H1 (cell line): ENCODE measurements at regions not wholly inside any gene's neighbourhood (a gene's known extent, or its start where the extent isn't known, plus 50 kb on each side); places are given as distances from the start of the nearest gene placed in this dataset.

Experiments
- CTCF ChIA-PET: fragments of 300-600 bp; sonication (Branson Sonifier 250); formaldehyde crosslinking; loops from one replicate; lab custom pipeline; 2021; ENCODE audit not compliant: partially characterized antibody; lab: Charles Lee
- POLR2A ChIA-PET: fragments of 300-600 bp; sonication (Branson Sonifier 250); formaldehyde crosslinking; loops from one replicate; lab custom pipeline; 2021; ENCODE audit warnings: inconsistent platforms; ENCODE audit not compliant: partially characterized antibody; lab: Charles Lee
- DNase-seq, 2 experiments: peaks; one replicate each; pipeline versions ENCODE4 v3.0.0 to v3.0.0-alpha.2; 2010 to 2022; ENCODE audit warnings: low spot score in 2 of 2, low read depth in 1 of 2, mixed read lengths in 1 of 2
- FAIRE-seq: peaks from 2 replicates; lab custom pipeline; 2011; peaks lifted over from hg19 to GRCh38; lab: Jason Lieb, UNC
- H2AFZ ChIP-seq: 2 replicates; pipeline ENCODE4 v1.8.1; 2012; ENCODE audit warnings: low read length, inconsistent platforms
- H2AK5ac ChIP-seq: 2 replicates; pipeline ENCODE4 v1.6.1; 2013; ENCODE audit warnings: low read depth, low read length
- H2BK120ac ChIP-seq: replicated peaks from 2 replicates; pipeline ENCODE3; 2013; ENCODE audit warnings: low read depth, low read length, inconsistent platforms
- H2BK12ac ChIP-seq: 2 replicates; pipeline ENCODE4 v1.6.1; 2013; ENCODE audit warnings: low read depth, low read length
- H2BK15ac ChIP-seq: 2 replicates; pipeline ENCODE4 v1.6.1; 2013; ENCODE audit warnings: low read length
- H2BK20ac ChIP-seq: 2 replicates; pipeline ENCODE4 v1.6.1; 2013; ENCODE audit warnings: low read length
- H2BK5ac ChIP-seq: 2 replicates; pipeline ENCODE4 v1.6.1; 2013; ENCODE audit warnings: low read depth, low read length
- H3K14ac ChIP-seq: 2 replicates; pipeline ENCODE4 v1.6.1; 2013; ENCODE audit warnings: inconsistent platforms; ENCODE audit not compliant: insufficient read length
- H3K18ac ChIP-seq: 2 replicates; pipeline ENCODE4 v1.6.1; 2013; ENCODE audit warnings: low read length; ENCODE audit errors: extremely low read depth
- H3K23ac ChIP-seq: 2 replicates; pipeline ENCODE4 v1.6.1; 2013; ENCODE audit warnings: inconsistent platforms; ENCODE audit not compliant: insufficient read length
- H3K23me2 ChIP-seq: 2 replicates; pipeline ENCODE4 v1.6.1; 2013; ENCODE audit warnings: low read depth, low read length
- H3K27ac ChIP-seq: 2 replicates; pipeline ENCODE4 v1.6.1; 2011; ENCODE audit warnings: low read depth, low read length, inconsistent platforms
- H3K27me3 ChIP-seq, 4 experiments: replicated peaks in 1 of 4; 1 replicate in 1 of 4; 2 replicates in 3 of 4; pipeline versions ENCODE4 v1.6.1 to v1.8.1; 2011 to 2013; ENCODE audit warnings: low read length in 3 of 4, mild to moderate bottlenecking in 3 of 4, inconsistent platforms in 2 of 4, mixed read lengths in 2 of 4, moderate library complexity in 1 of 4; ENCODE audit not compliant: control insufficient read depth in 3 of 4, insufficient read depth in 3 of 4; ENCODE audit errors: extremely low read depth in 1 of 4
- H3K36me3 ChIP-seq, 4 experiments: 2 replicates each; pipeline versions ENCODE4 v1.6.1 to v1.8.1; 2011 to 2013; ENCODE audit warnings: mild to moderate bottlenecking in 4 of 4, low read length in 3 of 4, moderate library complexity in 2 of 4, control low read depth in 1 of 4, inconsistent platforms in 1 of 4; ENCODE audit not compliant: insufficient read depth in 4 of 4, control insufficient read depth in 2 of 4
- H3K4ac ChIP-seq: replicated peaks from 2 replicates; pipeline ENCODE3; 2013; ENCODE audit warnings: low read length, low read depth, mixed read lengths, inconsistent platforms; ENCODE audit not compliant: insufficient read length
- H3K4me1 ChIP-seq, 4 experiments: replicated peaks in 1 of 4; 1 replicate in 1 of 4; 2 replicates in 3 of 4; pipeline versions ENCODE4 v1.6.1 to v1.8.1; 2011 to 2013; ENCODE audit warnings: low read length in 3 of 4, inconsistent platforms in 2 of 4, mixed read lengths in 1 of 4; ENCODE audit not compliant: insufficient read depth in 4 of 4, control insufficient read depth in 3 of 4
- H3K4me2 ChIP-seq, 2 experiments: 2 replicates each; pipeline versions ENCODE4 v1.6.1 to v1.8.1; 2011 to 2013; ENCODE audit warnings: low read depth in 2 of 2, low read length in 2 of 2, control low read depth in 1 of 2, inconsistent platforms in 1 of 2, mild to moderate bottlenecking in 1 of 2; ENCODE audit not compliant: insufficient read depth in 1 of 2
- H3K4me3 ChIP-seq, 4 experiments: fragments of 200-600, 300-600 bp in 1 of 4; sonication (generic), shearing (Covaris generic), sonication (Bioruptor Twin) in 1 of 4; 2 replicates each; pipeline versions ENCODE4 v1.5.1 to v1.8.1; 2011 to 2016; ENCODE audit warnings: low read length in 4 of 4, low read depth in 3 of 4, control low read depth in 2 of 4, inconsistent platforms in 2 of 4, mild to moderate bottlenecking in 2 of 4, mixed read lengths in 1 of 4, moderate library complexity in 1 of 4; ENCODE audit not compliant: insufficient read depth in 2 of 4; ENCODE audit errors: extremely low read depth in 1 of 4
- H3K56ac ChIP-seq: replicated peaks from 2 replicates; pipeline ENCODE3; 2013; ENCODE audit warnings: low read depth, mild to moderate bottlenecking, mixed read lengths, low read length, inconsistent platforms; ENCODE audit not compliant: insufficient read length
- H3K79me1 ChIP-seq: 2 replicates; pipeline ENCODE4 v1.6.1; 2013; ENCODE audit warnings: low read depth, low read length, control low read depth
- H3K79me2 ChIP-seq, 2 experiments: 2 replicates each; pipeline versions ENCODE4 v1.6.1 to v1.8.1; 2012 to 2013; ENCODE audit warnings: low read length in 2 of 2, mild to moderate bottlenecking in 2 of 2, inconsistent platforms in 1 of 2; ENCODE audit not compliant: insufficient read depth in 2 of 2, control insufficient read depth in 1 of 2
- H3K9ac ChIP-seq, 4 experiments: replicated peaks in 1 of 4; 1 replicate in 1 of 4; 2 replicates in 3 of 4; pipeline versions ENCODE4 v1.6.1 to v1.8.1; 2011 to 2013; ENCODE audit warnings: low read depth in 3 of 4, low read length in 3 of 4, control low read depth in 2 of 4, mild to moderate bottlenecking in 2 of 4, moderate library complexity in 2 of 4, inconsistent platforms in 1 of 4; ENCODE audit errors: extremely low read depth in 1 of 4
- H3K9me3 ChIP-seq, 2 experiments: 2 replicates each; pipeline versions ENCODE4 v1.6.1 to v1.8.1; 2012 to 2013; ENCODE audit warnings: mild to moderate bottlenecking in 2 of 2, moderate library complexity in 2 of 2, control low read depth in 1 of 2, inconsistent platforms in 1 of 2, low read depth in 1 of 2, low read length in 1 of 2, mixed read lengths in 1 of 2; ENCODE audit not compliant: insufficient read depth in 2 of 2
- H4K20me1 ChIP-seq, 2 experiments: replicated peaks in 1 of 2; 2 replicates each; pipeline versions ENCODE3 to v1.8.1; 2011 to 2013; ENCODE audit warnings: inconsistent platforms in 2 of 2, low read length in 2 of 2, mild to moderate bottlenecking in 1 of 2; ENCODE audit not compliant: insufficient read depth in 2 of 2, control insufficient read depth in 1 of 2
- H4K5ac ChIP-seq: 2 replicates; pipeline ENCODE4 v1.6.1; 2013; ENCODE audit warnings: low read length, low read depth, mixed read lengths, inconsistent platforms; ENCODE audit not compliant: insufficient read length
- H4K8ac ChIP-seq: 2 replicates; pipeline ENCODE4 v1.8.0; 2013; ENCODE audit warnings: mild to moderate bottlenecking, moderate library complexity, low read length, inconsistent platforms; ENCODE audit not compliant: insufficient read depth; ENCODE audit errors: extremely low read depth
- H4K91ac ChIP-seq: replicated peaks from 2 replicates; pipeline ENCODE3; 2013; ENCODE audit warnings: low read length, mixed read lengths, inconsistent platforms; ENCODE audit not compliant: insufficient read length
- BACH1 ChIP-seq: IDR thresholded peaks from 2 replicates; pipeline ENCODE4 v1.6.1; 2012; ENCODE audit warnings: low read length, improper control_type of control experiment
- TCF12 ChIP-seq: IDR thresholded peaks from 2 replicates; pipeline ENCODE4 v1.6.1; 2011; ENCODE audit warnings: low read depth, mild to moderate bottlenecking, low read length
- WGBS, 2 experiments: shearing (Covaris generic) in 1 of 2; methylation state at CpG; one replicate each; pipeline versions ENCODE4 v1.1.6 to v1.1.7; 2013 to 2015; ENCODE audit warnings: low lambda C conversion rate in 2 of 2, mixed read lengths in 2 of 2, inconsistent platforms in 1 of 2, low coverage in 1 of 2, missing lambda C conversion rate in 1 of 2; ENCODE audit not compliant: insufficient replicate concordance in 2 of 2, insufficient coverage in 1 of 2, insufficient read length in 1 of 2; ENCODE audit errors: extremely low coverage in 1 of 2, missing lambda C conversion rate in 1 of 2; 5-methylcytosine and 5-hydroxymethylcytosine counted together

GRCh38 chr12:90645181-90645580 is 309.8 kb downstream of the CCER1 start:
- FAIRE-seq: no peak

More at GRCh38 chr12:90645181-90645580, 309.8 kb downstream of the CCER1 start:
- H3K79me2 ChIP-seq: no peaks in the 10 kb centered on the region
- no peak overlapping the region for H3K4me2 ChIP-seq
- TF ChIP-seq TCF12 (no peak), BACH1 (no peak)
- no peaks in the 10 kb centered on the region for H3K9me3 ChIP-seq
- H2BK5ac ChIP-seq: no peak overlapping the region
- H4K8ac ChIP-seq: no peak overlapping the region
- no peaks in the 10 kb centered on the region for H3K79me1 ChIP-seq
- no peak overlapping the region for H3K14ac ChIP-seq
- H3K18ac ChIP-seq: no peak overlapping the region
- no peaks in the 10 kb centered on the region for H3K4me1 ChIP-seq
- H3K23me2 ChIP-seq: no peaks in the 10 kb centered on the region
- 95% methylated on average over 1 of the region's 1 CpG; no CpG with 5 or more reads in 1 of the 2 experiments for WGBS, 2 experiments
- no peaks in the 10 kb centered on the region for H4K20me1 ChIP-seq
- H3K9ac ChIP-seq: no peak overlapping the region
- H3K4ac ChIP-seq: no peak overlapping the region
- DNase-seq: no peak
- CTCF ChIA-PET: interaction anchor here (0.6 kb wide), 1 partner anchor 374 kb away, joined by 3 read pairs; no protein-coding TSS in a partner anchor
- no peak overlapping the region for H3K56ac ChIP-seq
- no peak overlapping the region for H3K27ac ChIP-seq
- POLR2A ChIA-PET: no interaction called here
- no peak overlapping the region for H4K5ac ChIP-seq
- H2BK12ac ChIP-seq: no peak overlapping the region
- H2AFZ ChIP-seq: no peak overlapping the region
- H2BK20ac ChIP-seq: no peak overlapping the region
- no peak overlapping the region for H3K4me3 ChIP-seq
- H3K36me3 ChIP-seq: no peaks in the 10 kb centered on the region
- H3K23ac ChIP-seq: no peak overlapping the region
- no peak overlapping the region for H4K91ac ChIP-seq
- no peak overlapping the region for H2BK120ac ChIP-seq
- H2AK5ac ChIP-seq: no peak overlapping the region
- no peaks in the 10 kb centered on the region for H3K27me3 ChIP-seq
- no peak overlapping the region for H2BK15ac ChIP-seq
